GM12874 (cell line): ENCODE measurements at regions not wholly inside any gene's neighbourhood (a gene's known extent, or its start where the extent isn't known, plus 50 kb on each side); places are given as distances from the start of the nearest gene placed in this dataset.
A peak's percentile ranks its signal among the peaks of the same experiment; 100 is the strongest.

Source experiments
- TF ChIP-seq, protein P1 (sequence below): IDR thresholded peaks from 2 replicates; pipeline ENCODE4 v1.5.1; 2011; ENCODE audit warnings: low read depth, mild to moderate bottlenecking, control low read depth, low read length, moderate library complexity; ENCODE audit not compliant: insufficient read depth

DNA sequence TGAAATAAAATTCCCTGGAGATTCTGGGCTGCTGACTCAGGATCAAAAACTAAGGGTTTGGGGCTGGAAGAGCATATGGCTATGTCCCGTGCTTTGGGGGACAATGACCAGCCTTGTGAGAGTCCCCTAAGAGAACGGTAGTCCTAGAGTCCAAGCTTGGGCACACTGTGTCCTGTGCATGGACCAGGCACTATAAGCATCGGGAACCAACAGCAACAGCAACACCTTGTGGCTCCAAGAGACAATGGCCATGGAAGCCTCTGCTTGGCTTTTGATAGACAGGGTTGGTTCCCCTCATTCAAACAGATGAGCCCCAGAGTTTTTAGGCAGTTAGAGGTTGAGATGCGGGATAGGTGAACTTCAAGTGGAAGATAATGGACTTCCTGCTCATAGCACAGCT is 294.4 kb upstream of the CHAC2 start:
- TF ChIP-seq, protein P1, sequence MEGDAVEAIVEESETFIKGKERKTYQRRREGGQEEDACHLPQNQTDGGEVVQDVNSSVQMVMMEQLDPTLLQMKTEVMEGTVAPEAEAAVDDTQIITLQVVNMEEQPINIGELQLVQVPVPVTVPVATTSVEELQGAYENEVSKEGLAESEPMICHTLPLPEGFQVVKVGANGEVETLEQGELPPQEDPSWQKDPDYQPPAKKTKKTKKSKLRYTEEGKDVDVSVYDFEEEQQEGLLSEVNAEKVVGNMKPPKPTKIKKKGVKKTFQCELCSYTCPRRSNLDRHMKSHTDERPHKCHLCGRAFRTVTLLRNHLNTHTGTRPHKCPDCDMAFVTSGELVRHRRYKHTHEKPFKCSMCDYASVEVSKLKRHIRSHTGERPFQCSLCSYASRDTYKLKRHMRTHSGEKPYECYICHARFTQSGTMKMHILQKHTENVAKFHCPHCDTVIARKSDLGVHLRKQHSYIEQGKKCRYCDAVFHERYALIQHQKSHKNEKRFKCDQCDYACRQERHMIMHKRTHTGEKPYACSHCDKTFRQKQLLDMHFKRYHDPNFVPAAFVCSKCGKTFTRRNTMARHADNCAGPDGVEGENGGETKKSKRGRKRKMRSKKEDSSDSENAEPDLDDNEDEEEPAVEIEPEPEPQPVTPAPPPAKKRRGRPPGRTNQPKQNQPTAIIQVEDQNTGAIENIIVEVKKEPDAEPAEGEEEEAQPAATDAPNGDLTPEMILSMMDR: peak; percentile 27; the same call in 1 of the 2 replicates

DNA sequence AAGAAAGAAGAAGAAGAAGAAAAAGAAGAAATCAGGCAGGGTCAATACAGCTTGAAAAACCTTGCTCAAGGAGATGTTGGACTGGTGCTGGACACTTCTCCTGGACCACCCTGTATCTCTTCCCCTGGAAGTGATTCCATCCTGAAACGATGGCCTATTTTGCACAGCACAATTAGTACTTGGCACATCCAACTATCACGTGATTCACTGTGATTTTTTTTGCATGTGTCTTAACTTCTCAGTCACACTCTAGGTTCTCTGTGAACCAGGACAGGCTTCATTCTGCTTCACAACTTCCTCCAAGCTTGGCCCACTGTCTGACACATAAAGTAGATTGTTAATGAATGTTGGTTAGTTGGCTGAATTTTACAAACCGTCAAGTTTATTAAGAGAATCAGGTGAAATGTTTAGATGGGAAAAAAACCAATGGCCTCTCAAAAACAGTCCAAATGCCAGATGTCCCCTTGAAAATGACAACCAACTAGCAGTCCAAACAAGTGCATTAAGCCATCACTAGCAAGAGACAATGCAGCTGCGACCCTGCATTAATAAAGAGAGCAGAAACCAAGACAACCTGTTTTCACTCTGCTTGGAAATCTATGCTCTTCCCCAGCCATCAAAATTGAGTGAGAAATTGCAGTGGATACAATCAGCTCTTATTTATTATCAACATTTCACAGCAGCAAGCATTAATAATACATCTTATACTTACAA is 300.0 kb upstream of the CHAC2 start:
- TF ChIP-seq, protein P1: no peak

DNA sequence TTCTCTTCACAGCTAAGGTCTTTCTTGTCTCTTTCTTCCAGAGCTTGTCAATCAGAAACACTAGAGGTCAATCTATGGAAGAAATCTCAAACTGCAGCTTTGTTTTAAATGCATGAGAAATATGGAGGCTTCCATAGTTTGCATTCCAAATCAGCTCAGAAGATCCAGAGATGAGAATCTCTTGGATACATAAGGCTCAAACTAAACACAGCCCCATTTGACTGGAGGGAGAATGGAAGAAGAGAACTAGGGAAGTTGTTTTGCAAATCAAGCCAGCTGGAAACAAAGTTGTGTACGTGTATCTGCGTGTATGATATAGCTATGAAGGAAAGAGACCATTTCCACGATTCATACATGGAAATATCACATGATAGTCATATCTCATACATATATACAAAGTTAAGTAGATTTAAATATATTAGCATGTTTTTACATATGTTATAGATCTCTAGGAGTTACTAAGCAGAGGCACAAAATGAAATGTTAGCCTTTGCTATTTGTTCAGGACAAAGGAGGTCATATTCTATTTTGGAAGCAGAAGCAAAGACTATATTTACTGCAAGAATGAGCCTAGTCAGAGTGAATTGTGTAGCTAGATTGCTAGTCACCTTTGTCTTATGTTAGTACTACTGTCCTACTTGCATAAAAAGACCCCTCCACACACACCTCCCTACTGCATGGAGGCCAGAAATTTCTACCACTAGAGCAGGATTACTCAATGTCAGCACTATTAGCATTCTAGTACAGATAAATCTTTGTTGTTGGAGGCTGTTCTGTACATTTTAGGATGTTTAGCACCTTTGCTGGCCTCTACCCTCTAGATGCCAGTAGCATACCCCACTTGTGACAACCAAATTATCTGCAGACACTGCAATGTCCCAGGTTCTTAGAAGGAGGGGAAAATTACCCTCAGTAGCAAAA is 303.5 kb upstream of the CHAC2 start:
- TF ChIP-seq, protein P1: no peak

DNA sequence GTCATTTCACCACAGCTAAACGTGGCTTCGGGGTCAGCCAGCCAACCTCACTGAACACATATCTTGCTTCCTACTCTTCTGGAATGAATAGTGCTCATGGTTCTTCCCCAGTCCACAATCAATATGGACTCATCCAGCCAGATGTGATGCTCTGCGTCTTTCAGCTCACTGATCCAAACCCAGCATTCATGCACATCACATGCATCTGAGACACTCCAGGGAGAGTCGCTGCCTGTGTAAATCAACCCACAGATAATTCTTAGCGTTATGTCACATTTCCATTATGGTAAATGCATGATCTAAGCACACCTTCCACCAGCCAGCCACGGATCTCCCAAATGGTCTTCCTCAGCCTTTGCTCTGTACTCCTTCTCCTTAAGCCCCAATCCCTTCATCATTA is 306.7 kb upstream of the CHAC2 start:
- TF ChIP-seq, protein P1: no peak

DNA sequence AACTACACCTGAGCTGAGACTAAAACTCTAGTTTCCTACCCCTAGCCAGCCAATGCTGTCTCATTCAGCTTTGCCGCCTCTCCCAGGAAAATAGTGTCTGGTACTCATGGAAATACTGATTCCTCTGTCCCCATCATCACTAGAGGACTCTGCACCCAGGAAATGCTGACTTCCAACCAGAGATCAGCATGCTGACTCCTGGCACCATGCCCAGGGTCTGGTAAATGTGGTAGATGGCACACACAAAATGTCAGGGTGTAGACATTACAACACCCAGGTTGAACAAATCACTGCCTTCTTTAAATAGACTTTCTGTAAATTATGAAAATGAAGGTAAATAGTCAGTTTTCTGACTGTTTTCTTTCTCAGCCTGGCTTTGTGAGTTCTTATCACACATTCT is 307.3 kb upstream of the CHAC2 start:
- TF ChIP-seq, protein P1: no peak

DNA sequence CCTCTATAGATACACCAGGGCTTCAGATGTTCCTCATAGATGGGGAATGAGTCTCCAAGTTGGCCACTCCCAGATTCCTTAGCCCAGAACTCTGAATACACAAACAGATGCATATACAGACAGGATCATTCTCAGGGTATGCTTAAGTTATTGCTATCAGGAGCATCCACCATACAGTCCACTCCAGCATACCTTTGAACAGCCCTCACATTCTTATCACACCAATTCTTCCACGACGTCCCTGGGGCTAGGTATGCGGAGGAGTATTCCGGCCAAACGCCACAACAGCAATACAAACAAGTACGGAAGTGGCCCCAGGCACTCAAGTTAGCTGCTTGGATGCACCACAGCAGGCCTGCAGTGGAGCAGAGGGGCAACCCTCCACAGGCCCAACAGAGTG is 312.5 kb upstream of the CHAC2 start:
- TF ChIP-seq, protein P1: no peak

DNA sequence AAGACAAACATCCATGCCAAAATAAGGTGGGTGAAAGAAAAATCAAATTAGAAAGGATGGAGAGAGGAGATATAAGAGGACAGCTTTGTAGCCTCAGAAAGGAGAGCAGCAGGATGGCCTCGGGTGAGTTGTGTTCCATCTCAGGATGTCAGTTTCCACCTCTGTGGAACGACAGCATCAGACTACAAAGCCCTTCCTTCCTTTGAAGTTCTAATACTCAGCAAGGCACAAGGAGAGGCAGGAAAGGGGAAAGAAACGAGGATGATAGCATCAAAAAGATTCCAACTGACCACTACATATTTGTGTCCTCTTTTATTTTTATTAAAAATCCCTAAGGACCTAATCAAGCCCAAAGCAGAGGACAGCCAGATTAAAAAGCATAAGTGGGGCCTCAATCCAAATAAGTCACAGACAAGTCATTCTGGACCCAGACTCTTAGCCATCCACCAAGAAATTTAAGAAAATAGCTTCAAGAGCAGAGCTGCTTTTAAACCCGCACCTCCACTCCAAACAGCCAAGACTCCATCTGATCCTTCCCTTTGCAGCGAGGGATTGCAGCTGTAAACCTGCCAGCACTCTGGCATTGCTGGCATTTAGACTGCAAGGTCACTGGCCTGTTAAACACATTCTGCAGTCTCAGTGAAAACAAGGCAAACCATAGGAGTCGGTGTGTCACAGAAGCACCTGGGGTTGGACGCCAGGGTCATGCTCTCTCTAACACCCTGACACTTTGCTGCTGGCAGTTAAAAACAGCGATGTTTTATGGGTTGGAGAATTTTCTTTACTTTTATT is 314.5 kb upstream of the CHAC2 start:
- TF ChIP-seq, protein P1: no peak
